H1 (cell line): ENCODE measurements at regions not wholly inside any gene's neighbourhood (a gene's known extent, or its start where the extent isn't known, plus 50 kb on each side); places are given as distances from the start of the nearest gene placed in this dataset.

ENCODE experiments used
- CTCF ChIA-PET: fragments of 300-600 bp; sonication (Branson Sonifier 250); formaldehyde crosslinking; loops from one replicate; lab custom pipeline; 2021; ENCODE audit not compliant: partially characterized antibody; lab: Charles Lee
- POLR2A ChIA-PET: fragments of 300-600 bp; sonication (Branson Sonifier 250); formaldehyde crosslinking; loops from one replicate; lab custom pipeline; 2021; ENCODE audit warnings: inconsistent platforms; ENCODE audit not compliant: partially characterized antibody; lab: Charles Lee
- DNase-seq, 2 experiments: peaks; one replicate each; pipeline versions ENCODE4 v3.0.0 to v3.0.0-alpha.2; 2010 to 2022; ENCODE audit warnings: low spot score in 2 of 2, low read depth in 1 of 2, mixed read lengths in 1 of 2
- FAIRE-seq: peaks from 2 replicates; lab custom pipeline; 2011; peaks lifted over from hg19 to GRCh38; lab: Jason Lieb, UNC
- H2AFZ ChIP-seq: 2 replicates; pipeline ENCODE4 v1.8.1; 2012; ENCODE audit warnings: low read length, inconsistent platforms
- H2AK5ac ChIP-seq: 2 replicates; pipeline ENCODE4 v1.6.1; 2013; ENCODE audit warnings: low read depth, low read length
- H2BK120ac ChIP-seq: replicated peaks from 2 replicates; pipeline ENCODE3; 2013; ENCODE audit warnings: low read depth, low read length, inconsistent platforms
- H2BK12ac ChIP-seq: 2 replicates; pipeline ENCODE4 v1.6.1; 2013; ENCODE audit warnings: low read depth, low read length
- H2BK15ac ChIP-seq: 2 replicates; pipeline ENCODE4 v1.6.1; 2013; ENCODE audit warnings: low read length
- H2BK20ac ChIP-seq: 2 replicates; pipeline ENCODE4 v1.6.1; 2013; ENCODE audit warnings: low read length
- H2BK5ac ChIP-seq: 2 replicates; pipeline ENCODE4 v1.6.1; 2013; ENCODE audit warnings: low read depth, low read length
- H3K14ac ChIP-seq: 2 replicates; pipeline ENCODE4 v1.6.1; 2013; ENCODE audit warnings: inconsistent platforms; ENCODE audit not compliant: insufficient read length
- H3K18ac ChIP-seq: 2 replicates; pipeline ENCODE4 v1.6.1; 2013; ENCODE audit warnings: low read length; ENCODE audit errors: extremely low read depth
- H3K23ac ChIP-seq: 2 replicates; pipeline ENCODE4 v1.6.1; 2013; ENCODE audit warnings: inconsistent platforms; ENCODE audit not compliant: insufficient read length
- H3K23me2 ChIP-seq: 2 replicates; pipeline ENCODE4 v1.6.1; 2013; ENCODE audit warnings: low read depth, low read length
- H3K27ac ChIP-seq: 2 replicates; pipeline ENCODE4 v1.6.1; 2011; ENCODE audit warnings: low read depth, low read length, inconsistent platforms
- H3K27me3 ChIP-seq, 4 experiments: replicated peaks in 1 of 4; 1 replicate in 1 of 4; 2 replicates in 3 of 4; pipeline versions ENCODE4 v1.6.1 to v1.8.1; 2011 to 2013; ENCODE audit warnings: low read length in 3 of 4, mild to moderate bottlenecking in 3 of 4, inconsistent platforms in 2 of 4, mixed read lengths in 2 of 4, moderate library complexity in 1 of 4; ENCODE audit not compliant: control insufficient read depth in 3 of 4, insufficient read depth in 3 of 4; ENCODE audit errors: extremely low read depth in 1 of 4
- H3K36me3 ChIP-seq, 4 experiments: 2 replicates each; pipeline versions ENCODE4 v1.6.1 to v1.8.1; 2011 to 2013; ENCODE audit warnings: mild to moderate bottlenecking in 4 of 4, low read length in 3 of 4, moderate library complexity in 2 of 4, control low read depth in 1 of 4, inconsistent platforms in 1 of 4; ENCODE audit not compliant: insufficient read depth in 4 of 4, control insufficient read depth in 2 of 4
- H3K4ac ChIP-seq: replicated peaks from 2 replicates; pipeline ENCODE3; 2013; ENCODE audit warnings: low read length, low read depth, mixed read lengths, inconsistent platforms; ENCODE audit not compliant: insufficient read length
- H3K4me1 ChIP-seq, 4 experiments: replicated peaks in 1 of 4; 1 replicate in 1 of 4; 2 replicates in 3 of 4; pipeline versions ENCODE4 v1.6.1 to v1.8.1; 2011 to 2013; ENCODE audit warnings: low read length in 3 of 4, inconsistent platforms in 2 of 4, mixed read lengths in 1 of 4; ENCODE audit not compliant: insufficient read depth in 4 of 4, control insufficient read depth in 3 of 4
- H3K4me2 ChIP-seq, 2 experiments: 2 replicates each; pipeline versions ENCODE4 v1.6.1 to v1.8.1; 2011 to 2013; ENCODE audit warnings: low read depth in 2 of 2, low read length in 2 of 2, control low read depth in 1 of 2, inconsistent platforms in 1 of 2, mild to moderate bottlenecking in 1 of 2; ENCODE audit not compliant: insufficient read depth in 1 of 2
- H3K4me3 ChIP-seq, 4 experiments: fragments of 200-600, 300-600 bp in 1 of 4; sonication (generic), shearing (Covaris generic), sonication (Bioruptor Twin) in 1 of 4; 2 replicates each; pipeline versions ENCODE4 v1.5.1 to v1.8.1; 2011 to 2016; ENCODE audit warnings: low read length in 4 of 4, low read depth in 3 of 4, control low read depth in 2 of 4, inconsistent platforms in 2 of 4, mild to moderate bottlenecking in 2 of 4, mixed read lengths in 1 of 4, moderate library complexity in 1 of 4; ENCODE audit not compliant: insufficient read depth in 2 of 4; ENCODE audit errors: extremely low read depth in 1 of 4
- H3K56ac ChIP-seq: replicated peaks from 2 replicates; pipeline ENCODE3; 2013; ENCODE audit warnings: low read depth, mild to moderate bottlenecking, mixed read lengths, low read length, inconsistent platforms; ENCODE audit not compliant: insufficient read length
- H3K79me1 ChIP-seq: 2 replicates; pipeline ENCODE4 v1.6.1; 2013; ENCODE audit warnings: low read depth, low read length, control low read depth
- H3K79me2 ChIP-seq, 2 experiments: 2 replicates each; pipeline versions ENCODE4 v1.6.1 to v1.8.1; 2012 to 2013; ENCODE audit warnings: low read length in 2 of 2, mild to moderate bottlenecking in 2 of 2, inconsistent platforms in 1 of 2; ENCODE audit not compliant: insufficient read depth in 2 of 2, control insufficient read depth in 1 of 2
- H3K9ac ChIP-seq, 4 experiments: replicated peaks in 1 of 4; 1 replicate in 1 of 4; 2 replicates in 3 of 4; pipeline versions ENCODE4 v1.6.1 to v1.8.1; 2011 to 2013; ENCODE audit warnings: low read depth in 3 of 4, low read length in 3 of 4, control low read depth in 2 of 4, mild to moderate bottlenecking in 2 of 4, moderate library complexity in 2 of 4, inconsistent platforms in 1 of 4; ENCODE audit errors: extremely low read depth in 1 of 4
- H3K9me3 ChIP-seq, 2 experiments: 2 replicates each; pipeline versions ENCODE4 v1.6.1 to v1.8.1; 2012 to 2013; ENCODE audit warnings: mild to moderate bottlenecking in 2 of 2, moderate library complexity in 2 of 2, control low read depth in 1 of 2, inconsistent platforms in 1 of 2, low read depth in 1 of 2, low read length in 1 of 2, mixed read lengths in 1 of 2; ENCODE audit not compliant: insufficient read depth in 2 of 2
- H4K20me1 ChIP-seq, 2 experiments: replicated peaks in 1 of 2; 2 replicates each; pipeline versions ENCODE3 to v1.8.1; 2011 to 2013; ENCODE audit warnings: inconsistent platforms in 2 of 2, low read length in 2 of 2, mild to moderate bottlenecking in 1 of 2; ENCODE audit not compliant: insufficient read depth in 2 of 2, control insufficient read depth in 1 of 2
- H4K5ac ChIP-seq: 2 replicates; pipeline ENCODE4 v1.6.1; 2013; ENCODE audit warnings: low read length, low read depth, mixed read lengths, inconsistent platforms; ENCODE audit not compliant: insufficient read length
- H4K8ac ChIP-seq: 2 replicates; pipeline ENCODE4 v1.8.0; 2013; ENCODE audit warnings: mild to moderate bottlenecking, moderate library complexity, low read length, inconsistent platforms; ENCODE audit not compliant: insufficient read depth; ENCODE audit errors: extremely low read depth
- H4K91ac ChIP-seq: replicated peaks from 2 replicates; pipeline ENCODE3; 2013; ENCODE audit warnings: low read length, mixed read lengths, inconsistent platforms; ENCODE audit not compliant: insufficient read length
- CEBPB ChIP-seq: IDR thresholded peaks from 2 replicates; pipeline ENCODE4 v1.6.1; 2012; ENCODE audit warnings: low read depth, low read length
- CREB1 ChIP-seq: IDR thresholded peaks from 2 replicates; pipeline ENCODE4 v1.6.1; 2012; ENCODE audit warnings: inconsistent platforms
- CTBP2 ChIP-seq: IDR thresholded peaks from 2 replicates; pipeline ENCODE4 v1.7.0; 2011; ENCODE audit warnings: borderline replicate concordance, mild to moderate bottlenecking, moderate library complexity, mixed read lengths, low read length; ENCODE audit not compliant: insufficient read depth, insufficient read length
- EP300 ChIP-seq, 2 experiments: IDR thresholded peaks; 1 replicate in 1 of 2; 2 replicates in 1 of 2; pipeline ENCODE4 v1.6.1; 2011 to 2012; ENCODE audit warnings: low read depth in 2 of 2, low read length in 2 of 2, mild to moderate bottlenecking in 2 of 2, borderline replicate concordance in 1 of 2, inconsistent platforms in 1 of 2, moderate library complexity in 1 of 2
- KDM1A ChIP-seq: fragments of 200-600, 300-600 bp; sonication (generic); IDR thresholded peaks from 2 replicates; pipeline ENCODE4 v1.7.1; 2016; ENCODE audit warnings: mild to moderate bottlenecking, low read length, borderline replicate concordance
- MAFK ChIP-seq: IDR thresholded peaks from 2 replicates; pipeline ENCODE4 v1.6.1; 2012; ENCODE audit warnings: low read depth, mild to moderate bottlenecking, improper control_type of control experiment, low read length
- NRF1 ChIP-seq: IDR thresholded peaks from 2 replicates; pipeline ENCODE4 v1.6.1; 2011; ENCODE audit warnings: mild to moderate bottlenecking, low read depth, low read length, improper control_type of control experiment
- PHF8 ChIP-seq: fragments of 200-600 bp; sonication (generic); conservative IDR thresholded peaks from 2 replicates; pipeline ENCODE4 v1.7.1; 2012; ENCODE audit warnings: low read depth, mild to moderate bottlenecking, inconsistent platforms, low read length, moderate library complexity
- RBBP5 ChIP-seq: IDR thresholded peaks from 2 replicates; pipeline ENCODE4 v1.7.1; 2012; ENCODE audit warnings: low read depth, mild to moderate bottlenecking, inconsistent platforms, low read length, moderate library complexity, borderline replicate concordance
- SP2 ChIP-seq: IDR thresholded peaks from 2 replicates; pipeline ENCODE4 v1.6.1; 2012; ENCODE audit warnings: mild to moderate bottlenecking, low read length, inconsistent platforms
- TBP ChIP-seq: IDR thresholded peaks from 2 replicates; pipeline ENCODE4 v1.6.1; 2011; ENCODE audit warnings: low read depth, low read length, improper control_type of control experiment
- TEAD4 ChIP-seq: IDR thresholded peaks from 2 replicates; pipeline ENCODE4 v1.6.1; 2012; ENCODE audit warnings: low read depth, low read length, inconsistent platforms, mixed read lengths
- WGBS, 2 experiments: shearing (Covaris generic) in 1 of 2; methylation state at CpG; one replicate each; pipeline versions ENCODE4 v1.1.6 to v1.1.7; 2013 to 2015; ENCODE audit warnings: low lambda C conversion rate in 2 of 2, mixed read lengths in 2 of 2, inconsistent platforms in 1 of 2, low coverage in 1 of 2, missing lambda C conversion rate in 1 of 2; ENCODE audit not compliant: insufficient replicate concordance in 2 of 2, insufficient coverage in 1 of 2, insufficient read length in 1 of 2; ENCODE audit errors: extremely low coverage in 1 of 2, missing lambda C conversion rate in 1 of 2; 5-methylcytosine and 5-hydroxymethylcytosine counted together
- TF ChIP-seq, protein P1 (sequence below): IDR thresholded peaks from 2 replicates; pipeline ENCODE4 v1.6.1; 2012; ENCODE audit warnings: inconsistent platforms
- TF ChIP-seq, protein P2 (sequence below): IDR thresholded peaks from 2 replicates; pipeline ENCODE4 v1.6.1; 2011; ENCODE audit warnings: low read length, improper control_type of control experiment

DNA sequence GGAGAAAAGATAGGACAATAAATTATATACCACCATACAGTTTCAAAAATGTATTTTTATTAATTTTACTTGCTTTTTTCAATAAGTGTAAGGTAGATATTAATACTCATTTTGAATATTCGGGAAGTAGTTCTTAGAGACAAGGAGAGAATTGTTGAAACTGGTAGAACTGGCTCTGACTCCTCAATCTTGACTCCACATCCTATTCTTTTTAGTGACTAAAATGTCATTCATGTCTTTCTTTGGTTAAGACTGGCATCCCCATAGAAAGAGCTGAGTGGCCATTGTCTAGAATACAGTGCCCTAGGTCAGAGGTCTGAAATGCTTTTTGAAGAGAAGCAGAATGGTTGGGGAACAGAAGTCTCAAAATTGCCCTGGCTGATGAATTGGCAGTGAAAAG, 177.6 kb upstream of the LRIG3 start:
- POLR2A ChIA-PET: no interaction called here
- WGBS, 2 experiments: 75% methylated on average over 1 of the region's 1 CpG; no CpG with 5 or more reads in 1 of the 2 experiments
- H3K23ac ChIP-seq: no peak overlapping the region
- TF ChIP-seq PHF8: no peak
- no peak for TF ChIP-seq EP300 (IDR thresholded peaks at IDR 0.05; ENCODE audit: borderline replicate concordance in 1 of 2, low read depth in 2 of 2, low read length in 2 of 2)
- TF ChIP-seq, protein P1, sequence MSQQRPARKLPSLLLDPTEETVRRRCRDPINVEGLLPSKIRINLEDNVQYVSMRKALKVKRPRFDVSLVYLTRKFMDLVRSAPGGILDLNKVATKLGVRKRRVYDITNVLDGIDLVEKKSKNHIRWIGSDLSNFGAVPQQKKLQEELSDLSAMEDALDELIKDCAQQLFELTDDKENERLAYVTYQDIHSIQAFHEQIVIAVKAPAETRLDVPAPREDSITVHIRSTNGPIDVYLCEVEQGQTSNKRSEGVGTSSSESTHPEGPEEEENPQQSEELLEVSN: no peak
- no peak for TF ChIP-seq KDM1A
- TF ChIP-seq, protein P2, sequence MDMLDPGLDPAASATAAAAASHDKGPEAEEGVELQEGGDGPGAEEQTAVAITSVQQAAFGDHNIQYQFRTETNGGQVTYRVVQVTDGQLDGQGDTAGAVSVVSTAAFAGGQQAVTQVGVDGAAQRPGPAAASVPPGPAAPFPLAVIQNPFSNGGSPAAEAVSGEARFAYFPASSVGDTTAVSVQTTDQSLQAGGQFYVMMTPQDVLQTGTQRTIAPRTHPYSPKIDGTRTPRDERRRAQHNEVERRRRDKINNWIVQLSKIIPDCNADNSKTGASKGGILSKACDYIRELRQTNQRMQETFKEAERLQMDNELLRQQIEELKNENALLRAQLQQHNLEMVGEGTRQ: no peak
- TF ChIP-seq TBP: no peak
- no peak for TF ChIP-seq TEAD4
- no peak for TF ChIP-seq SP2
- TF ChIP-seq NRF1: no peak
- no peak for TF ChIP-seq MAFK
- TF ChIP-seq RBBP5: no peak
- TF ChIP-seq CEBPB: no peak
- no peak for TF ChIP-seq CREB1
- no peak for TF ChIP-seq CTBP2

More for the DNA sequence above, 177.6 kb upstream of the LRIG3 start:
- Histone ChIP-seq H2AK5ac (no peak overlapping the region), H3K4me1 (no peaks in the 10 kb centered on the region), H3K4me2 (no peak overlapping the region), H3K9me3 (no peaks in the 10 kb centered on the region), H3K9ac (no peak overlapping the region), H2BK5ac (no peak overlapping the region), H3K18ac (no peak overlapping the region), H3K14ac (no peak overlapping the region), H2BK12ac (no peak overlapping the region), H4K91ac (no peak overlapping the region), H3K27ac (no peak overlapping the region), H3K27me3 (no peaks in the 10 kb centered on the region), H3K79me1 (no peaks in the 10 kb centered on the region), H2BK120ac (no peak overlapping the region), H3K23me2 (no peaks in the 10 kb centered on the region), H4K8ac (no peak overlapping the region), H4K5ac (no peak overlapping the region), H3K36me3 (no peaks in the 10 kb centered on the region), H2BK20ac (no peak overlapping the region), H3K79me2 (no peaks in the 10 kb centered on the region), H2BK15ac (no peak overlapping the region), H4K20me1 (no peaks in the 10 kb centered on the region), H2AFZ (no peak overlapping the region), H3K4ac (no peak overlapping the region), H3K4me3 (no peak overlapping the region), H3K56ac (no peak overlapping the region)
- FAIRE-seq (no peak), DNase-seq (no peak)
- CTCF ChIA-PET: no interaction called here
